HG02610 (cell line): ENCODE measurements at regions not wholly inside any gene's neighbourhood (a gene's known extent, or its start where the extent isn't known, plus 50 kb on each side); places are given as distances from the start of the nearest gene placed in this dataset.
A peak's percentile ranks its signal among the peaks of the same experiment; 100 is the strongest.

ENCODE experiments used
- ATAC-seq: cut with Tn5 transposase; IDR thresholded peaks from one replicate; pipeline ENCODE4 v1.9.1; 2021; ENCODE audit warnings: mild to moderate bottlenecking, moderate library complexity; ENCODE audit not compliant: unreplicated experiment

DNA sequence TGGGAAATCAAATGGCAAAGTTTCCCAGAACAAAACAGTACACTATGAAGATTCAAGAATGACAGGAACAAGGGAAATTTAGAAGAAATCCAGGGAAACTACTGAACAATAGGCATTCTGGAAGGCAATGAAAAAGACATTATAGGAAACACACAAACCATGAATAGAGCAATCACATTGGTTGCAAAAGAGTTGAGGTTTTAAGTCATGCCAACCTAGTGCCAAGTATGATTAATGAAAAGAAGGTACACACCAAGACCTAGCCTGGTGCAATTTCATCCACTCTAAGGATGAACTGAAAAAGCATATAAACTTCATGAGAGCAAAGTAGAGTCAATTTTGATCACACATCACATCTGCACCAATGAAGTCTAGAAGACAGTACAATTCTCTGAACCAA, 326.9 kb downstream of the PDHA2 start:
- ATAC-seq, result no peak

DNA sequence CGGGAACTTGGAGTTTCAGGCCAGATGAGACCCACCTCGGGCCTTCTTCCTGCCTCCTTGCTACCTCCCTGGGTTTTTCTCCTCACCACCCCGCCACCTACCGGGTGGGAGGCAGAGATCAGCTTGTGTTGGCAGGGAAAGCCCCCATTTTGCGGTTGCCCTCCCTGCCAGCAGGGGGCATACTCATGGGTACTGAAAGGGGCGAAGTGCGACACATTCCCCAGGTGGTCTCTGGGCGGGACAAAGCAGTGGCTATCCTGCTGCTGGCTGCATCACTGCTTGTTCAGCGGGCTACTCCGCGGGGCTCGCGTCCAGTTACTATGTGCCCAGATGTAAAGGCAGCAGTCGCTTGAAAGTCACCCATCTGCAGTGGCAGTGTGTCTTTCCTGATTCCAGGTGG, 330.3 kb downstream of the PDHA2 start:
- no peak for ATAC-seq

DNA sequence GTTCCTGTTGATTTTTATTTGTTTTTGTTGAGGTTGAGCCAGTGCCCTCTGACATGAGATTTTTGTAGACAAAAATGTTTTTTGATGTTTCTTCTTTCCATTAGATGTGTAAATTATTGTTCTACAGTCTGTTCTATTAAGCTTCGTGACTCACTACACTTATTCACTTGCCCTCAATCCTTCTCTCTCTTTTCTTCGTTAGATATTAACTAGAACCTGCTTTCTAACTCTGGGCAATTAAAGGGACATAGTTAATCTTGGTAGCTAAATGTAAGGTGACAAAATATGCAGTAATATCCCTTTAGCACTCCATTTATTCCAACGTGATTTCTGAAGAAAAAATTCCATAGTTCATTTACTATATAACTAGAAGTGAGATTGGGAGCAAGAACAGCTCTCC, 333.9 kb downstream of the PDHA2 start:
- no peak for ATAC-seq

DNA sequence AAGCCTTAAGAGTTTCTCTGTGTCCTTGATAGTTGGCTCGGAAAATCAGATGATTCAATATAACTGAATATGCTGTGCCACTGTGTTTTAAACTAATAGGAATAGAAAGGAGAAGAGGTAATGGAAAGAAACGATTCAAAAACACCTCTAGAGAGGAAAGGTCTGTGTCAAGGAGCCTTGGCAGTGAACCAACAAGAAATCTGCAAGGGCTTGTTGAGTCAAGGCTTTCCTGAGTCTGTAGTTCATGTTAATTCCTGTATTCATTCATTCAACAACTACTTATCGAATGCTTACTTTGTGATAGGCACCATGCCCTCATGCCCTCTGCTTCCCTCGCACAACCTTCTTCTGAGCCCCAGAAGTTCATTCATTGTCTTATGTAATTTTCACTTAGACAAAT, 336.0 kb downstream of the PDHA2 start:
- ATAC-seq, result no peak

DNA sequence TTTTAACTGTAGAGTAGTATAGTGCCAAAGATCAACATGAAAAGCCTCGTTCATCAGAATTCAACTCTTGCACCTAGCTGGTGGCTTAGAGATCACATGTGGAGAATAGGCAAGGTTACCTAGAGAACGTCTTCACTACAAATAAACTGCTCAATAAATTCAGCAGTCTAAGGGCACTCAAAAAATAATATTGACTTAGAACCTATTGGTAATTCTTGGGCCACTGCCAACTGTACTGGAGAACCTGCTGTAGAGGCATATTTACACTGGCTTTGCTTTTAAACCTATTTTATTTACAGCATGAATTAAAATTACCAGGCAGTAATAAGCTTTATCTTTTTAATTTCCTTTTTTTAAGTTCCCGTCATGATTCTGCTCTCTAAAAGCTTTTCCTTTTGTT, 343.7 kb downstream of the PDHA2 start:
- ATAC-seq, result no peak

DNA sequence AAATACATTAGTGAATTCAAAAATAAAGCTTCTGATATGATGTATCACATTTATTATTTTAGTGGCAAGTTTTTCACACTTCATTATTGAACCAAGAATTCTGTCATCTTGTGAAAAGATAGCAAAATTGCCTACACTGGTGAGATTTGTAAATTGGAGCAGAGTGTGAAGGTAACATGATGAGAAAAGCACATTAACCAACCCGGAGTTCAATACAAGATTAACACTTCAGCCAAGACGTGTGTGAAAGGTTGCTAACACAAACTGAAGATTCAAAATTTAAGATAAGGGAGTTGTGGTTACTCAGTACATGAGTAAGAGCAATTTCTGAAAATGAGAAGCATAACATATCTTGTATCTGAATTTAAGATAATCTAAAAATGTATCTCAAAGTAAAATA, 346.7 kb downstream of the PDHA2 start:
- no peak for ATAC-seq

DNA sequence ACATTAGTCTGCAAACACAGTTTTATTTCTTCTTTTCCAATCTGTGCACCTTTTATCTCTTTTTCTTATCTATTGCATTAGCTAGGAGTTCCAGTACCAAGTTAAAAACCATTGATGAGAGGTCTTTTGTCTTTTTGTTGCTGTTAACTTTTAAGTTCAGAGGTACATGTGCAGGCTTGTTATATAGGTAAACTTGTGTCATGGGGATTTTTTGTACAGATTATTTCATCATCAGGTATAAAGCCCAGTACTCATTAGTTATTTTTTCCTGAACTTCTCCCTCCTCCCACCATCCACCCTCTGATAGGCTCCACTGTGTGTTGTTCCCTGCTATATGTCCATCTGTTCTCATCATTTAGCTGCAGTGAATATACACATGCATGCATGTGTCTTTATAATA, 349.9 kb downstream of the PDHA2 start:
- ATAC-seq, result no peak

DNA sequence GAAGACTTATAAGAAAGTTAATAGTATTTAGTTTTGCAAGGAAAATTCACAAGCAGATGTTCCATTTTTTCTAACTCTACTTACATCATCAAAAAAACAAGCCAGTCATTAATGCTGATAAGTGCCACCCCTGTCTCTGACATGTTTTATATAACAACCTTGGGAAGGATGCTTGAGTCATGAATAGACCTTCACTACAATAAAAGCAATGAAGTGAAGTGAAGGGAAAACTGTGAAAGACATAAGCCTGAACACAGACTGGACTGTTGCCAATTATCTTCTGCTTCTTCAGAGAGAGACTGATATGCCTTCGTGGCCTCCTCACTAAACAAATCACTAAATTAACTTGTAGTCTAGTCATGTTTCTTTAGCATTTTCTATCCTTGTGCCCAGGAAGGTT, 353.2 kb downstream of the PDHA2 start:
- ATAC-seq, result no peak

DNA sequence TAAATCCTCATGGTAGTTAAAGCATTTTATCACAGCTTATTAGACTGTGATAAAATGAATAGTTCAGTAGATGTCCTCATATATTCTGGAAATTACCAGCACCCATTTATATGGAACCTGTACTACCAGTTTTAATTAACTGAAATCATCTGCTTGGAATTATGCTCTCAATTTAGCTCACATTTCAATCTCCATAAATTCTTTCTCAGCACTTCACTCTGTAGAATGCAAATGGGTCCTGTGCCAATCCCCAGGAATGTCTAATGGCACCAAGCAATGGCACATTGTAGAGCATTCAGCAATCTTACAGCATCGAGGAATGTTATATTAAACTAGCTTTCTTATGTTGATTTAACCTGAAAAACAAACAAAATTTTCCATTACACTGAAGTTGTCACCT, 355.1 kb downstream of the PDHA2 start:
- ATAC-seq, result no peak

DNA sequence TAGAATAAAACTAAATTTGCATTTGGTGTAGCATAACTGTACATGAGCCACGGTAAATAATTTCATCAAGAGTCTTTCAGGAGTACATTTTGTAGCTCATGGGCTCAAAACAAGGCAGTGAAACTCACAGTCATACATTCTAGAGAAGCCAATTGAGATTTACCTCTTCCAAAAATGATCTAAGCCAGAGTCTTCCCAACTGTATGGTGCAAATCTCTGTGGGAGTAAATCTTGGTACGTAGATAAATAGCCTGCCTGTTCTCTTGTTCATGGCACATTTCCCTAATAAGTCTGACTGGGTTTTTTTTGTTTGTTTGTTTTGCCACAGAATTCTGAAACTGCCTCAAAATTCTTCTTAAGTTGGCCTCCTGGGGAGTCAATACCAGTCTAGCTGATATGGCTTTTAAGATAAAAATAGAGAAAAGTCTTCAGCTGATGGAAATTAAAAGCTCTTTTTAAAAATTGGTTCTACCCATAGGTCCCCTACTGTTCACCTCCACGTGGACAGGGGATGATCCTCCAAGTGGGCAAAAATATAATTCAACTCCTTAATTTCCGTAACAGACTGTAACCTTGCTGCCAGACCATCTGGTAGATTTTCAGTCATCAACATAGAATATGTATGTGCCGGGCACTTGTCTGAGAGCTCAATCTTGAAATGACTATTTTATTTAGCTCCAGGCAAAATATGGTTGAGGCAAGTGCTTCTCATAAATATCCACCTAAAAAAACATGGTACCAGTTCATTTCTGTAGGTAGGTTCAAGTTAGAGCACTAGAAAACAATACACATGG, 365.4 kb downstream of the PDHA2 start:
- ATAC-seq, result no peak

DNA sequence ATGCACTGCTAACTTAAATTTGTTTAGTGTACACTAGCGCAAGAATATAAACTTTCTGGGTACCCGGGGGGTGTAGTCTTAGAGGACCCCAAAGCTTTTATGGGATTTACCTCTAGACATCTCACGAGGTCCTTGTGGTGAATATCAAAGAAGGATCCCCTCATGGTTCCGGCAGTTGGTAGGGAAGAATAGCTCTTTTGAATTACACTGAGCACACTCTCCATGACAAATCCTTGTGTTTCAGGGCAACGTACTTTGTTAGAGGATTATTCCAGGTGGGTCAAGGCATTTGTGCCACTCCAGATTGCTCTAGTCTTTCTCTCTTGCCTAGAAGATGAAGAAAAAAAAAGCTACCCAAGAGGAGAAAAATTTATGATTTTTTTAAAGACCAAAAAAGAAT, 387.6 kb downstream of the PDHA2 start:
- no peak for ATAC-seq

DNA sequence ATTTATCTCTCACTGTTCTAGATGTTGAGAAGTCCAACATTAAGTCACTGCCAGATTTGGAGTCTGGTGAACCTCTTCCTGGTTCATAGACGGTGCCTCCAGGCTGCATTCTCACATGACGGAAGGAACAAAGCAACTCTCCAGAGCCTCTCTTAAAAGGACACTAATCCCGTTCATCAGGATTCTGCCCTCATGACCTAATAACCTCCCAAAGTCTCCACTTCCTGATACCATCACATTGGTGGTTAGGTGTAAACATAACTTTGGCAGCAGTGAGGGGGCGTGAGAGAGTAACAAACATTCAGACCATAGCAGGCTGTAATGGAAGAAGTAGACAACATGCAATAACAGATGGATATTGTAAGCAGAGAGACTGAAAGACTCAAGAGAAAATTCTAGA, 388.6 kb downstream of the PDHA2 start:
- ATAC-seq, result no peak

DNA sequence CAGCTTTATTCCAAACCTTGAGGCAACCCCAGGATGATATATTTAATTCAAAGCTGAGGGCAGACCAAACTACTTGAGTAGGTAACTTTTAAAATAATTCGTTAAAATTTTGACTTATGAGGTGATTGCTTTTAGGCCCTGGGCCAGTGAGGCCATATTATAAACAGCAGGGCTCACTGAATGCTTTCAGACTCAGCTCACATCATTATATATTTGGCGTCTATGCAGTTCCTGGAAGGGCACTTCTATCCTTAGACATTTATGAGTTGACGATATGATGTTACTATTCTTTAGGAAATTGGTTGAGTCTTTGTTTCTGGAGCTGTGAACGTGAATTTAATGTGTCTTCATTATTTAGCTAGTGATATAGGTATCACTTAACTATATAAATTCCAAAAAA, 400.1 kb downstream of the PDHA2 start:
- no peak for ATAC-seq

DNA sequence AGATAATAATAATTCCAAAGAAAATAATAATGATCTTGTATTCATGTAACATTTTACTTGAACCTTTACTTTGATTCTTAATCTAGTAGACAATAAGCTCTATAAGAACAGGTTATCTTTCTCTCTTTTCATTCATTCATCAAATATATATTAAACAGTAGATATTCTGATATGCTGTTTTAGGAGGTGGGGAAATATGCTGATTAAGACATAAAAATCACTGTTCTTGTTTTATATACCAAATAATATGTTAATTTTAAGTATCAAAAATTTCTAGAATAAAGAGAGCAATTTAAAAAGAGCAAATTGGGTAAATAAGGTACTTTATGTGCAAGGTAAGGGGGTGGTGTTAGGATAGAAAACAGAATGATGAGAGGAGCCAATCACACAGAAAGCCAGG, 401.9 kb downstream of the PDHA2 start:
- no peak for ATAC-seq

DNA sequence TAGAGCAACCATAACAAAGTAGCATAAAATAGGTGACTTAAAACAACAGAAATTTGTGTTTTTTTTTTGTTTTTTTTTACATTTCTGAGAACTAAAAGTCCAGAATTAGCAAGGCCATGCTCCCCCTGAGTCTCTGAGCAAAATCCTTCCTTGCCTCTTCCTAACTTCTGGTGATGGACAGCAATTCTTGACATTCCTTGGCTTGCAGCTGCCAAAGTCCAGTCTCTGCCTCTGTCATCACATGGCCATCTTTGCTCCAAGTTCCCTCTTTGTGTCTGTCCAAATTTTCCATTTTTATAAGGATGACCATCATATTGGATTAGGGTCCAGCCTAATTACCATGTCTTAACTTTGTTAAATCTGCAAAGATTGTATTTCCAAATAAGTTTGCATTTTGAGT, 407.2 kb downstream of the PDHA2 start:
- ATAC-seq, result no peak

DNA sequence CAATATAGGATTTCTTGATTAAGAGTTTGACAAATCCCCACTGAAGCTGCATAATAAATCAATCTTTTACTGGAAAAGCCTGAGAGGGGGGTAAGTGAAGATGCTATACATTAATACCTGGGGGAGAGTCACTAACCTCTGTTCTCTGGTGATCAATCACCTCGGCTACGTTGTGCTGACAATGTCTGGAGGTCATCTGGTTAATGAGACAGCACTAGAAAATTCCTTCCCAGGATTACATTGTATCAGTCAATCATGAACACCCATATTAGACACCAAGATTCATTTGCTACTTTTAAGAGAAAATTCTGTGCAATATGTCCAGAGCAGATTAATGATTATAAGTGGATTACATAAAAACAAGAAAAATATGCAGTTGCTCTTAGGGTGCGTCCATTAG, 408.3 kb downstream of the PDHA2 start:
- no peak for ATAC-seq

DNA sequence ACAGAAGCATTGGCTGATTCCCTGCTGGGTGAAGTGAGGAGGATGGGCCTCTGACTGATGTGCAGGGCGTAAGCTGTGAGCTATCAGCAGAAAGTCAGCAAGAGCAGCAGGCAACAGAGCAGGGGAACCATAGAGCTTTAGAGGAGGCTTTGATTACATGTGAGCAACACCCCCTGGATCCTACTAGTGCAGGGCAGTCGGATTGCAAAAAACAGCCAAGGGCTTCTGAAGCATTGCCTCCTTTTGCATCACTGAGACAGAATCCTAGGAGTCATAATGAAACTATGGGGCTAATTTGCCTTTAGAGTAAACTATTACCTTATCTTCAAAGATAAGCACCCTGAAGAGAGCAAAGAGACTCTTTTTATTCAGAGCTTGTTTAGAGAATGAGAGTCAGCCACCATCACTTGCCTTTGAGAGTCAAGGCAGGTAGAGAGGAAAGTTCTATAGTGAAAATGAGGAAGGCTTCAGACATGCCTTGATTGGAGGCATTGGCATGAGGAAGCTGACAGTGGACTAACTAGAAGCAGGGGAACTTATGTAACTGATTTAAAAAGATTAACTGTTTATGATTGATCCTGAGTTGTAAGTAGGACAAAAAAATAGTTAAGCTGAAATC, 420.3 kb downstream of the PDHA2 start:
- peak; percentile 54 for ATAC-seq

DNA sequence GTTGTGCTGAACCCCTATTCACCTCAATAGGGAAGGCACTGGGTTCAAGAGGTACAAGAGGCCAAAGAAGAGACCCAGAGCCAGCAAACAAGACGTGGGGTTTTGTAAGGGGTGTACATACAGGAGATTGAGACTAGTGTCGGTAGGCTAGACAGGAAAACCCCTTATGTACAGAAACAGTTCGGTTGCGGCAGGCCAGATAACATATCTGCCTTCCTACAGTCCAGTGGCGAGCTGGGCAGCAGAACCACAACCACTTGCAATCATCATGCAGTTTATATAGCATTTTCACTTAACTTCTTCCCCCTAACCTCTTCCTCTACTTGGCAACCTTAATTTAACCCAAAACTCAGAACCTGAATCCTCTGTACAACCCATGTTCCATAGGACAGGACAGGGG, 422.2 kb downstream of the PDHA2 start:
- ATAC-seq, result no peak

DNA sequence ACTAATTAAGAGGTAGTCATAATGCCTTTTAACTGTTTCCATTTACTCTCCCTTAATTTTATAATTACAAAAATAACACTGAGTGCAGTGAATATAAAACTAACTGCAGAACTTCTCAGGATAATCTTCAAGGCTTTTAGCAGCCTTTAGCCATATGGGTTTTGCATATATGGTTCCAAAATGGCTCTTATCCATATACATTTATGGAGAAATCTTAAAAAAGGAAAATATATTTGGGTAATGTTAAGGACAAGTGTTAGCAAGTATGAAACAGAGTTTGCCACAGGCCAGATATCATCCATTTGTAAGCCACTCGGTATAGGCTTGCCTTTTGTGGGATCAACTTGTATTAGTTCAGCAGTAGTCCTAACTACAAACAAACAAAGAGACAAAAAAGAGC, 423.4 kb downstream of the PDHA2 start:
- no peak for ATAC-seq

DNA sequence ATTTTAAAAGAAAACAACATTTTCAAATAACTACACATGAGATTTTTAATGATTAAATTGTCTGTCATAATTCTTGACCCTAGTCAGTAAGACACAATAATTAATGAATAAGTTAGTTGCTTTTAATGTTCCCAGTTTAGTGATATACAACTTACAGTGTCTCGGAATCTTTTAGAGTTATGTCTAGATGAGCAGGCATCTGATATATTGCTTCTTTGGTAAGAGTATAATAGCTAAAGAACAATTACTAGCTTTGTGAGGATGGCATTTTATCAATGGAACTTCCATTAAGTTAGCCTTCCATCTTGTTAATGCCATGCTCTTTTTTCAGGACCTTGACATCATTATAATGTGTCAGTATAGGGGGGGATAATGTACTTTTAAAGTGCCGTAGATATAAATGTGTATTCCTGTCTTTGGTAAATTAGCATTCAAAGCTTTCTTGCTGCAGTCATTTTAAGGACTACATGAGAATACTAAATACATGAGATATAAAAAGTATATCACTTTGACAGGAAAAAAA, 425.1 kb downstream of the PDHA2 start:
- no peak for ATAC-seq

DNA sequence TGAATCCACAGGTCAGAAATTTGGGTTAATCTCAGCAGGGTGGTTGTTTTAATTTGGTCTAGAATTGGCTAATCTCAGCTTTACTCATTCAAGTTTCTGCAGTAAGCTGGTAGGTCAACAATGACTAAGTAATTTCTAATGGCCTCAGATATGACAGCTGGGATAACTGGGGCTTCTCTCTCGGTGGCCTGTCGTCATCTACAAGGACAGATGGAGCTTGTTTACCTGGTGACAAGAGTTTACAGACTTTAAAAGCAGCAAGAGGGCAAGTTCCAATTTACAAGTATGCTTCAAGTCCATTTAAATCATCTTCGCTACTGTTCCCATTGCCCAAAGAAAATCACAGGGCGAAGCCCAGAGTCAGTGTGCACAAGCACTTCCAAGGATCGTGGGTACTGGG, 453.9 kb downstream of the PDHA2 start:
- no peak for ATAC-seq

DNA sequence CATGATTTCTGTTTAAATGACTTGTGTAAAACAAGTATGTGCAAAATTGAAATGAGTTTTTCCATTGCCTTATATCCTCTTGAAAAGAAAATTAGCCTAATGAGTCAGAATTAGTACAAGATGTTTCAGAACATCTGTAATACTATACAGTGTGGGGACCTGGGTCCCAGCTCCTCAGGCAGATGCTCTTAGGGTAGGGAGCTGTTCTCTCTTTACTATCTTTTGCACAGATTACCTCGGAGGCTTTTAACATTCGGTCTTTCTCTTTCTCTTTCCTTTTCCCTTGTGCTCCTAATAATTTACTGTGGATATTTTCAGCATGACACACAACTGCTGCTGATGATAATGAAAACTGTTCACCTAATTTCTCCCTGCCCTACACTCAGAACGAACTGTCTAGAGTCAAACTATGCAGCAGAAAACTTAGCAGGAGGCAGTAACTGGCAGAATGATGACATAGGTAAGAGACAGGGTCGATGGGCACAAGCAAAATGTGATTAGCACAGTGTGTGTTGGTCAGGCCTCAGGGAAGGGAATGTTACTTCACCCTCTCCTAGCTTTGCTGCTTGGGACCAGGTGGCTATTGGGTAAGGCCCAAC, 455.3 kb downstream of the PDHA2 start:
- ATAC-seq, result no peak
